DOHH2 (cell line): ENCODE measurements at regions not wholly inside any gene's neighbourhood (a gene's known extent, or its start where the extent isn't known, plus 50 kb on each side); places are given as distances from the start of the nearest gene placed in this dataset.

ENCODE experiments used
- EZH2phosphoT487 ChIP-seq: fragments of 200-600 bp; sonication (generic); IDR thresholded peaks from 2 replicates; pipeline ENCODE4 v1.6.1; 2017; ENCODE audit warnings: borderline replicate concordance, mild to moderate bottlenecking, antibody characterized with exemption, low read length, moderate library complexity, mixed read lengths
- TF ChIP-seq, protein P1 (sequence below): fragments of 200-600 bp; sonication (generic); IDR thresholded peaks from one replicate; pipeline ENCODE4 v1.5.1; 2014; ENCODE audit warnings: antibody characterized with exemption, mild to moderate bottlenecking, low read depth, low read length; ENCODE audit not compliant: poor library complexity, severe bottlenecking

DNA sequence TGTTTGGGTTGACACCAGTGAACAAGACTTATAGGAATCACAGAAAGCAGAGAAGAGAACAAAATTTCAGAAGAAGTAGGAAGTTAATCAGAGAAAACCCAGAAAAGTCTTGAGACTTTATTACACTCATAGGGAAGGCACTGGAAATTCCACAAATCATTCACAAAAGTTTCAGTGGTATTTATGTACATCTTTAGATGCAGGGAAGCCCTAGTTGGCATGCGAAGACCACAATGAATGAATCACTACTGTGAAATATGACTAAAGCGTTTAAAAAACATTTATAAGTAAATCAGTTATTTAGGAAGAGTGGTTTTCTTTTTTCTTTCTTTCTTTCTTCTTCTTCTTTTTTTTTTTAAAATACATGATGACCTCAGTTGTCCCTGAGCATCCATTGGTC, 105.1 kb downstream of the NUP35 start:
- TF ChIP-seq, protein P1, sequence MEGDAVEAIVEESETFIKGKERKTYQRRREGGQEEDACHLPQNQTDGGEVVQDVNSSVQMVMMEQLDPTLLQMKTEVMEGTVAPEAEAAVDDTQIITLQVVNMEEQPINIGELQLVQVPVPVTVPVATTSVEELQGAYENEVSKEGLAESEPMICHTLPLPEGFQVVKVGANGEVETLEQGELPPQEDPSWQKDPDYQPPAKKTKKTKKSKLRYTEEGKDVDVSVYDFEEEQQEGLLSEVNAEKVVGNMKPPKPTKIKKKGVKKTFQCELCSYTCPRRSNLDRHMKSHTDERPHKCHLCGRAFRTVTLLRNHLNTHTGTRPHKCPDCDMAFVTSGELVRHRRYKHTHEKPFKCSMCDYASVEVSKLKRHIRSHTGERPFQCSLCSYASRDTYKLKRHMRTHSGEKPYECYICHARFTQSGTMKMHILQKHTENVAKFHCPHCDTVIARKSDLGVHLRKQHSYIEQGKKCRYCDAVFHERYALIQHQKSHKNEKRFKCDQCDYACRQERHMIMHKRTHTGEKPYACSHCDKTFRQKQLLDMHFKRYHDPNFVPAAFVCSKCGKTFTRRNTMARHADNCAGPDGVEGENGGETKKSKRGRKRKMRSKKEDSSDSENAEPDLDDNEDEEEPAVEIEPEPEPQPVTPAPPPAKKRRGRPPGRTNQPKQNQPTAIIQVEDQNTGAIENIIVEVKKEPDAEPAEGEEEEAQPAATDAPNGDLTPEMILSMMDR: no peak
- TF ChIP-seq EZH2phosphoT487: no peak
